ENCODE measurements at regions not wholly inside any gene's neighbourhood (a gene's known extent, or its start where the extent isn't known, plus 50 kb on each side); places are given as distances from the start of the nearest gene placed in this dataset.

DNA sequence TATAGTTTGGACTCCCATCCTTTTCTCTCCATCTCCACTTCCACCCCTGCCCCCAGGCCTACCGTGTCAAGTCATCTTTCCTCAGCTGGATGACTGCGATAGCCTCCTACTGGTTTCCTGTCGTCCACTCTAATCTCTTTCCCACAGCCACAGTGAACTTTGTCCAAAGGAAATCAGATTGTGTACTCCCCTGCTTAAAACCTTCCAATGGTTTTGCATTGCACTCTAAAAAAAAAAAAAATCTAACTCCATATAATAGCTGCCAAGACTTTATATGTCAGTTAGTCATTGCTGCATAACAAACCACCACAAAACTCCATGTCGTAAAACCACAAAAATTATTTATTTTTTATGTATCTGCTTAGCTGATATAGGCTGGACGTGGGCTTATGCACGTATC is 160.2 kb upstream of the CCDC68 start:
- no peaks in the 10 kb centered on the region for H3K36me3 ChIP-seq (ENCODE audit: low read depth, low read length)
- no peak for DNase-seq
- TF ChIP-seq EZH2phosphoT487 (IDR thresholded peaks at IDR 0.05; ENCODE audit: borderline replicate concordance, low read length): no peak
- intact Hi-C loops (cut with micrococcal nuclease): no loop called here
- no peak overlapping the region for H3K27ac ChIP-seq (ENCODE audit: low read length)
- CTCF ChIA-PET: no interaction called here
- no peak overlapping the region for H3K4me3 ChIP-seq (ENCODE audit: low read length)
- no peak overlapping the region for H2AFZ ChIP-seq (ENCODE audit: low read length)
- no peak overlapping the region for H3K9ac ChIP-seq (ENCODE audit: low read length)
- no peak for ATAC-seq
- H3K9me2 ChIP-seq (replicated peaks; ENCODE audit: low read length): no peaks in the 10 kb centered on the region
- H4K20me1 ChIP-seq (ENCODE audit: low read length): no peaks in the 10 kb centered on the region
- no TSS peak for BruUV-seq (replicated peaks)
- no peaks in the 10 kb centered on the region for H3K27me3 ChIP-seq (ENCODE audit: low read length)
- H3K9me3 ChIP-seq (ENCODE audit: low read length): no peaks in the 10 kb centered on the region
- no peak overlapping the region for H3K4me2 ChIP-seq (ENCODE audit: low read length)
- no peaks in the 10 kb centered on the region for H3K4me1 ChIP-seq (ENCODE audit: insufficient read depth, low read length)
- no peaks in the 10 kb centered on the region for H3K79me2 ChIP-seq (ENCODE audit: low read length)
- H3F3A ChIP-seq (ENCODE audit: low read length, unreplicated experiment): no peaks in the 10 kb centered on the region
- POLR2A ChIA-PET (ENCODE audit: unreplicated experiment): no interaction called here

- Histone ChIP-seq H2AFZ (ENCODE audit: low read length) (no peak overlapping the region), H3K9me3 (ENCODE audit: low read length) (no peaks in the 10 kb centered on the region), H3F3A (ENCODE audit: low read length, unreplicated experiment) (no peaks in the 10 kb centered on the region), H3K4me3 (ENCODE audit: low read length) (no peak overlapping the region), H3K4me2 (ENCODE audit: low read length) (no peak overlapping the region), H3K4me1 (ENCODE audit: insufficient read depth, low read length) (no peaks in the 10 kb centered on the region), H3K27ac (ENCODE audit: low read length) (no peak overlapping the region), H4K20me1 (ENCODE audit: low read length) (no peaks in the 10 kb centered on the region), H3K9ac (ENCODE audit: low read length) (no peak overlapping the region), H3K27me3 (ENCODE audit: low read length) (no peaks in the 10 kb centered on the region), H3K36me3 (ENCODE audit: low read depth, low read length) (no peaks in the 10 kb centered on the region), H3K9me2 (replicated peaks; ENCODE audit: low read length) (no peaks in the 10 kb centered on the region), H3K79me2 (ENCODE audit: low read length) (no peaks in the 10 kb centered on the region)
- TF ChIP-seq EZH2phosphoT487 (IDR thresholded peaks at IDR 0.05; ENCODE audit: borderline replicate concordance, low read length): no peak
- no peak for TF ChIP-seq CTCF (conservative IDR thresholded peaks at IDR 0.05; ENCODE audit: low read depth, low read length)
- no peak for TF ChIP-seq EZH2 (IDR thresholded peaks at IDR 0.05; ENCODE audit: low read length, unreplicated experiment)
- POLR2A ChIA-PET (ENCODE audit: unreplicated experiment): no interaction called here
- no TSS peak for BruUV-seq (replicated peaks)
- DNase-seq (no peak), ATAC-seq (no peak)
- CTCF ChIA-PET: no interaction called here
- intact Hi-C loops (cut with micrococcal nuclease): no loop called here
These were observed 159.8 kb upstream of the CCDC68 start for GRCh38 chr18:55119016-55119415.

DNA sequence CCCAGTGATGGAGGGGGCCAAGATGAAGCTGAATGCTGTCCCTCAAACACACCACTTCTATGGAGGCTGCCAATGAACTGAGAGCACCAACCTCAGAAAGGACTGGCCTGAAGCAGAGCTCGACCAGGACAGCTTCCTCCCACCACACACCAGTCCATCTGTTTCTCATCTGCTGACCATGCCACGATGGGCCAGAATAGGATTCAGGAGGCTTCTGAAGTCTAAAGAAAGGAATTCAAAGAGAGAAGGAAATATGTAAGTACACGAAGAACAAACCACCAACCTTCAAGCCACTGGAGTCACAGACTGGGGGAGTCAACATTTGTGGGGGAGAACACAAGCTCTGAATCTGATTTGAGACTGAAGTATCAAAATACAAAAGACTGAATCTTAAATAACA is 157.6 kb upstream of the CCDC68 start:
- H3K4me2 ChIP-seq (ENCODE audit: low read length): no peak overlapping the region
- no peaks in the 10 kb centered on the region for H3K27me3 ChIP-seq (ENCODE audit: low read length)
- H3K36me3 ChIP-seq (ENCODE audit: low read depth, low read length): no peaks in the 10 kb centered on the region
- H3K27ac ChIP-seq (ENCODE audit: low read length): no peak overlapping the region
- no peaks in the 10 kb centered on the region for H3K9me2 ChIP-seq (replicated peaks; ENCODE audit: low read length)
- ATAC-seq: no peak
- H3F3A ChIP-seq (ENCODE audit: low read length, unreplicated experiment): no peaks in the 10 kb centered on the region
- TF ChIP-seq CTCF (conservative IDR thresholded peaks at IDR 0.05; ENCODE audit: low read depth, low read length) (no peak), EZH2phosphoT487 (IDR thresholded peaks at IDR 0.05; ENCODE audit: borderline replicate concordance, low read length) (no peak), EZH2 (IDR thresholded peaks at IDR 0.05; ENCODE audit: low read length, unreplicated experiment) (no peak)
- intact Hi-C loops (cut with micrococcal nuclease): no loop called here
- H3K4me3 ChIP-seq (ENCODE audit: low read length): no peak overlapping the region
- H3K9ac ChIP-seq (ENCODE audit: low read length): no peak overlapping the region
- ChIA-PET POLR2A (ENCODE audit: unreplicated experiment) (no interaction called here), CTCF (no interaction called here)
- H4K20me1 ChIP-seq (ENCODE audit: low read length): no peaks in the 10 kb centered on the region
- H3K4me1 ChIP-seq (ENCODE audit: insufficient read depth, low read length): no peaks in the 10 kb centered on the region
- no peaks in the 10 kb centered on the region for H3K9me3 ChIP-seq (ENCODE audit: low read length)
- BruUV-seq (replicated peaks): no TSS peak
- no peak for DNase-seq
- H3K79me2 ChIP-seq (ENCODE audit: low read length): no peaks in the 10 kb centered on the region
- 0 out of 2 replicates have a peak overlapping the region, but pooled peaks have one; percentile 21 for H2AFZ ChIP-seq (ENCODE audit: low read length)
